HepG2 (cell line): ENCODE measurements at regions not wholly inside any gene's neighbourhood (a gene's known extent, or its start where the extent isn't known, plus 50 kb on each side); places are given as distances from the start of the nearest gene placed in this dataset.

ENCODE experiments used
- ATAC-seq: fragments of 200-7000 bp; cut with Tn5 transposase; 3 replicates; pipeline ENCODE4 v1.9.1; 2020; ENCODE audit warnings: mild to moderate bottlenecking, moderate library complexity
- BruUV-seq: library from RNA; stranded (reverse); fragments of 400-500 nt; replicated peaks from 2 replicates; lab custom pipeline; 2021; lab: Mats Ljungman, UMichigan
- CTCF ChIA-PET: fragments of 300-600 bp; formaldehyde crosslinking; extraction: SDS; loops from one replicate; lab custom pipeline; 2021; ENCODE audit warnings: low total read pairs, inconsistent platforms, low intra/inter-chr PET ratio; lab: Yijun Ruan, JAX
- POLR2A ChIA-PET: fragments of 350-600 bp; sonication (Branson Sonifier 250); formaldehyde crosslinking; loops from one replicate; lab custom pipeline; 2020; ENCODE audit warnings: antibody characterized with exemption, inconsistent platforms; lab: Yijun Ruan, JAX
- DNase-seq: peaks from one replicate; pipeline ENCODE4 v3.0.0-alpha.2; 2015; ENCODE audit warnings: low spot score
- FAIRE-seq: peaks from 3 replicates; lab custom pipeline; 2011; peaks lifted over from hg19 to GRCh38; lab: Jason Lieb, UNC
- H2AFZ ChIP-seq: one replicate; pipeline ENCODE4 v1.6.1; 2011; ENCODE audit warnings: low read length, inconsistent platforms
- H3K27ac ChIP-seq: fragments of 300-600 bp; 3 replicates; pipeline ENCODE4 v1.8.0; 2011; ENCODE audit warnings: mixed run types, mild to moderate bottlenecking, mixed read lengths, low read length, inconsistent platforms; ENCODE audit not compliant: insufficient read depth; ENCODE audit errors: extremely low read length
- H3K27me3 ChIP-seq, 2 experiments: fragments of 200-600 bp in 1 of 2; 2 replicates in 1 of 2; 3 replicates in 1 of 2; pipeline versions ENCODE4 v1.6.0 to v1.8.0; 2011; ENCODE audit warnings: low read length in 2 of 2, mild to moderate bottlenecking in 2 of 2, moderate library complexity in 2 of 2, inconsistent platforms in 1 of 2; ENCODE audit not compliant: insufficient read depth in 2 of 2, control insufficient read depth in 1 of 2
- H3K36me3 ChIP-seq, 2 experiments: fragments of 200-600 bp in 1 of 2; replicated peaks in 1 of 2; 2 replicates in 1 of 2; 3 replicates in 1 of 2; pipeline versions ENCODE4 v1.5.1 to v1.8.0; 2011; ENCODE audit warnings: low read length in 2 of 2, inconsistent platforms in 1 of 2; ENCODE audit not compliant: insufficient read depth in 2 of 2, control insufficient read depth in 1 of 2
- H3K4me1 ChIP-seq: 2 replicates; pipeline ENCODE4 v1.5.1; 2012; ENCODE audit warnings: low read length, inconsistent platforms; ENCODE audit not compliant: insufficient read depth
- H3K4me2 ChIP-seq: 2 replicates; pipeline ENCODE4 v1.6.0; 2011; ENCODE audit warnings: low read depth, low read length, inconsistent platforms
- H3K4me3 ChIP-seq, 3 experiments: fragments of 200-600 bp in 1 of 3; sonication (generic), shearing (Covaris generic) in 1 of 3; replicated peaks in 1 of 3; 2 replicates each; pipeline ENCODE4 v1.5.1; 2011 to 2016; ENCODE audit warnings: low read length in 3 of 3, inconsistent platforms in 2 of 3, low read depth in 2 of 3, mild to moderate bottlenecking in 2 of 3, control low read depth in 1 of 3, mixed read lengths in 1 of 3; ENCODE audit not compliant: insufficient read depth in 1 of 3
- H3K79me2 ChIP-seq: one replicate; pipeline ENCODE4 v1.6.1; 2011; ENCODE audit warnings: low read length, inconsistent platforms; ENCODE audit not compliant: insufficient read depth
- H3K9ac ChIP-seq: 2 replicates; pipeline ENCODE4 v1.6.0; 2011; ENCODE audit warnings: mild to moderate bottlenecking, low read depth, low read length, inconsistent platforms; ENCODE audit not compliant: insufficient read depth
- H3K9me3 ChIP-seq: 2 replicates; pipeline ENCODE4 v1.5.1; 2012; ENCODE audit warnings: mild to moderate bottlenecking, low read length
- H4K20me1 ChIP-seq: 2 replicates; pipeline ENCODE4 v1.6.0; 2011; ENCODE audit warnings: inconsistent platforms, mild to moderate bottlenecking, low read length, moderate library complexity; ENCODE audit not compliant: insufficient read depth
- ETV6 ChIP-seq: sonication (generic); formaldehyde crosslinking; conservative IDR thresholded peaks from 2 replicates; pipeline ENCODE4 v1.4.0; 2020; ENCODE audit warnings: missing genetic modification reagents
- MLLT10 ChIP-seq: sonication (generic); formaldehyde crosslinking; IDR thresholded peaks from 2 replicates; pipeline ENCODE4 v1.4.0; 2020; ENCODE audit warnings: missing genetic modification reagents
- NFIB ChIP-seq: sonication (generic); formaldehyde crosslinking; IDR thresholded peaks from 2 replicates; pipeline ENCODE4 v1.9.0; 2021; ENCODE audit warnings: missing genetic modification reagents, mild to moderate bottlenecking, borderline replicate concordance
- ZNF652 ChIP-seq: IDR thresholded peaks from 2 replicates; pipeline ENCODE4 v1.6.1; 2016; ENCODE audit warnings: low read depth, borderline replicate concordance
- ZNF879 ChIP-seq: sonication (generic); formaldehyde crosslinking; IDR thresholded peaks from 2 replicates; pipeline ENCODE4 v1.8.1; 2023; ENCODE audit warnings: missing genetic modification reagents
- WGBS: methylation state at CpG from one replicate; pipeline ENCODE4 v1.1.6; 2017; ENCODE audit warnings: low lambda C conversion rate; 5-methylcytosine and 5-hydroxymethylcytosine counted together
- in situ Hi-C: cut with HindIII; loops from 2 replicates; pipeline ENCODE4 v1.10.0; 2017; ENCODE audit warnings: low pct_unique_long_range_greater_than_20kb; ENCODE audit not compliant: extremely low pct_ligation_motif_present
- intact Hi-C: fragments of 100-400 bp; cut with micrococcal nuclease; formaldehyde crosslinking; loops from one replicate; pipeline ENCODE4 v1.10.0; 2022; ENCODE audit not compliant: unreplicated experiment
- TF ChIP-seq, protein P1 (sequence below): sonication (generic); formaldehyde crosslinking; IDR thresholded peaks from 2 replicates; pipeline ENCODE4 v1.5.0; 2020; ENCODE audit warnings: missing genetic modification reagents
- TF ChIP-seq, protein P2 (sequence below): IDR thresholded peaks from 2 replicates; pipeline ENCODE4 v1.6.1; 2012; ENCODE audit warnings: low read length, improper control_type of control experiment
- TF ChIP-seq, protein P3 (sequence below): sonication (generic); formaldehyde crosslinking; IDR thresholded peaks from 2 replicates; pipeline ENCODE4 v1.4.0; 2020; ENCODE audit warnings: mild to moderate bottlenecking, missing genetic modification reagents
- TF ChIP-seq, protein P4 (sequence below): sonication (generic); formaldehyde crosslinking; IDR thresholded peaks from 2 replicates; pipeline ENCODE4 v1.4.0; 2020; ENCODE audit warnings: low read depth, mild to moderate bottlenecking, missing genetic modification reagents
- TF ChIP-seq, protein P5 (sequence below): sonication (generic); formaldehyde crosslinking; IDR thresholded peaks from 2 replicates; pipeline ENCODE4 v1.5.1; 2020; ENCODE audit warnings: missing genetic modification reagents, mild to moderate bottlenecking, borderline replicate concordance
- TF ChIP-seq, protein P6 (sequence below): sonication (generic); formaldehyde crosslinking; IDR thresholded peaks from 2 replicates; pipeline ENCODE4 v1.8.0; 2022; ENCODE audit warnings: mild to moderate bottlenecking, missing genetic modification reagents, moderate library complexity

DNA sequence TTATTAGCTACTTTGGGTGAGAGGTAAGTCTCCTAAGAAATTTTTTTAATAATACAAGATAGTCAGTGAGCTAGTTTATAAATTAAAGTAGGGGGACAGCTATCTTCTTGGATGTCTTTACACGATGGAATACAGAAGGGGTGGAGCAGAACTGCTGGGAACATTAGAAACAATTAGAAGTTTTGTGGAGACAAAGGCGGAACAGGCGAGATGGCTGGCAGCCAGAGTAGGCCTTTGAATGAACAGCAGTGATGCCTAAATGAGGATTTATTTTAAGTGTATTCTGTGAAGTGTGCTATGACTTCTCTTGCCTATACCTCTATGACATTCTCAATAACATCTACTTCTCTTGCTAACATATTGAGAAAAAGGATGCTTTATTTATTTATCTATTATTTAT lies 1345.3 kb upstream of the SEL1L start:
- in situ Hi-C loops = no loop called here
- Histone ChIP-seq H2AFZ (no peak overlapping the region), H3K4me1 (no peaks in the 10 kb centered on the region), H3K9me3 (peaks cover 54% of the 10 kb centered on the region), H3K27ac (no peak overlapping the region), H3K27me3 (no peaks in the 10 kb centered on the region), H3K36me3 (no peaks in the 10 kb centered on the region), H3K4me3 (no peak overlapping the region), H3K9ac (no peak overlapping the region), H3K79me2 (no peaks in the 10 kb centered on the region), H3K4me2 (no peak overlapping the region), H4K20me1 (no peaks in the 10 kb centered on the region)
- intact Hi-C loops = no loop called here
- FAIRE-seq = no peak
- POLR2A ChIA-PET = no interaction called here
- no TSS peak for BruUV-seq
- CTCF ChIA-PET = no interaction called here
- DNase-seq = no peak
- WGBS = 7% methylated on average over 3 of the region's 3 CpGs
- ATAC-seq = no peak
- TF ChIP-seq ETV6 (CRISPR knock-in tag) = no peak
- no peak for TF ChIP-seq ZNF652 (CRISPR knock-in tag)
- TF ChIP-seq, protein P1, sequence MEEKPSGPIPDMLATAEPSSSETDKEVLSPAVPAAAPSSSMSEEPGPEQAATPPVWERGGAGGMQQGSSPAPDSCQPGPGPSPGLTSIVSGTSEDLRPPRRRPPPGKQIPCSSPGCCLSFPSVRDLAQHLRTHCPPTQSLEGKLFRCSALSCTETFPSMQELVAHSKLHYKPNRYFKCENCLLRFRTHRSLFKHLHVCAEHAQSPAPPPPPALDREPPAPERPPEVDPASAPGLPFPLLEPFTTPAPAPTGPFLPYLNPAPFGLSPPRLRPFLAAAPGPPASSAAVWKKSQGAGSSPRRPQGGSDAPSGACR (CRISPR knock-in tag) = no peak
- TF ChIP-seq, protein P2, sequence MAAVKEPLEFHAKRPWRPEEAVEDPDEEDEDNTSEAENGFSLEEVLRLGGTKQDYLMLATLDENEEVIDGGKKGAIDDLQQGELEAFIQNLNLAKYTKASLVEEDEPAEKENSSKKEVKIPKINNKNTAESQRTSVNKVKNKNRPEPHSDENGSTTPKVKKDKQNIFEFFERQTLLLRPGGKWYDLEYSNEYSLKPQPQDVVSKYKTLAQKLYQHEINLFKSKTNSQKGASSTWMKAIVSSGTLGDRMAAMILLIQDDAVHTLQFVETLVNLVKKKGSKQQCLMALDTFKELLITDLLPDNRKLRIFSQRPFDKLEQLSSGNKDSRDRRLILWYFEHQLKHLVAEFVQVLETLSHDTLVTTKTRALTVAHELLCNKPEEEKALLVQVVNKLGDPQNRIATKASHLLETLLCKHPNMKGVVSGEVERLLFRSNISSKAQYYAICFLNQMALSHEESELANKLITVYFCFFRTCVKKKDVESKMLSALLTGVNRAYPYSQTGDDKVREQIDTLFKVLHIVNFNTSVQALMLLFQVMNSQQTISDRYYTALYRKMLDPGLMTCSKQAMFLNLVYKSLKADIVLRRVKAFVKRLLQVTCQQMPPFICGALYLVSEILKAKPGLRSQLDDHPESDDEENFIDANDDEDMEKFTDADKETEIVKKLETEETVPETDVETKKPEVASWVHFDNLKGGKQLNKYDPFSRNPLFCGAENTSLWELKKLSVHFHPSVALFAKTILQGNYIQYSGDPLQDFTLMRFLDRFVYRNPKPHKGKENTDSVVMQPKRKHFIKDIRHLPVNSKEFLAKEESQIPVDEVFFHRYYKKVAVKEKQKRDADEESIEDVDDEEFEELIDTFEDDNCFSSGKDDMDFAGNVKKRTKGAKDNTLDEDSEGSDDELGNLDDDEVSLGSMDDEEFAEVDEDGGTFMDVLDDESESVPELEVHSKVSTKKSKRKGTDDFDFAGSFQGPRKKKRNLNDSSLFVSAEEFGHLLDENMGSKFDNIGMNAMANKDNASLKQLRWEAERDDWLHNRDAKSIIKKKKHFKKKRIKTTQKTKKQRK = no peak
- no peak for TF ChIP-seq MLLT10 (CRISPR knock-in tag)
- TF ChIP-seq, protein P3, sequence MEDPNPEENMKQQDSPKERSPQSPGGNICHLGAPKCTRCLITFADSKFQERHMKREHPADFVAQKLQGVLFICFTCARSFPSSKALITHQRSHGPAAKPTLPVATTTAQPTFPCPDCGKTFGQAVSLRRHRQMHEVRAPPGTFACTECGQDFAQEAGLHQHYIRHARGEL = no peak
- no peak for TF ChIP-seq NFIB (CRISPR knock-in tag)
- TF ChIP-seq, protein P4, sequence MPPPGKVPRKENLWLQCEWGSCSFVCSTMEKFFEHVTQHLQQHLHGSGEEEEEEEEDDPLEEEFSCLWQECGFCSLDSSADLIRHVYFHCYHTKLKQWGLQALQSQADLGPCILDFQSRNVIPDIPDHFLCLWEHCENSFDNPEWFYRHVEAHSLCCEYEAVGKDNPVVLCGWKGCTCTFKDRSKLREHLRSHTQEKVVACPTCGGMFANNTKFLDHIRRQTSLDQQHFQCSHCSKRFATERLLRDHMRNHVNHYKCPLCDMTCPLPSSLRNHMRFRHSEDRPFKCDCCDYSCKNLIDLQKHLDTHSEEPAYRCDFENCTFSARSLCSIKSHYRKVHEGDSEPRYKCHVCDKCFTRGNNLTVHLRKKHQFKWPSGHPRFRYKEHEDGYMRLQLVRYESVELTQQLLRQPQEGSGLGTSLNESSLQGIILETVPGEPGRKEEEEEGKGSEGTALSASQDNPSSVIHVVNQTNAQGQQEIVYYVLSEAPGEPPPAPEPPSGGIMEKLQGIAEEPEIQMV (CRISPR knock-in tag) = no peak
- TF ChIP-seq, protein P5, sequence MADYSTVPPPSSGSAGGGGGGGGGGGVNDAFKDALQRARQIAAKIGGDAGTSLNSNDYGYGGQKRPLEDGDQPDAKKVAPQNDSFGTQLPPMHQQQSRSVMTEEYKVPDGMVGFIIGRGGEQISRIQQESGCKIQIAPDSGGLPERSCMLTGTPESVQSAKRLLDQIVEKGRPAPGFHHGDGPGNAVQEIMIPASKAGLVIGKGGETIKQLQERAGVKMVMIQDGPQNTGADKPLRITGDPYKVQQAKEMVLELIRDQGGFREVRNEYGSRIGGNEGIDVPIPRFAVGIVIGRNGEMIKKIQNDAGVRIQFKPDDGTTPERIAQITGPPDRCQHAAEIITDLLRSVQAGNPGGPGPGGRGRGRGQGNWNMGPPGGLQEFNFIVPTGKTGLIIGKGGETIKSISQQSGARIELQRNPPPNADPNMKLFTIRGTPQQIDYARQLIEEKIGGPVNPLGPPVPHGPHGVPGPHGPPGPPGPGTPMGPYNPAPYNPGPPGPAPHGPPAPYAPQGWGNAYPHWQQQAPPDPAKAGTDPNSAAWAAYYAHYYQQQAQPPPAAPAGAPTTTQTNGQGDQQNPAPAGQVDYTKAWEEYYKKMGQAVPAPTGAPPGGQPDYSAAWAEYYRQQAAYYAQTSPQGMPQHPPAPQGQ (CRISPR knock-in tag) = no peak
- no peak for TF ChIP-seq ZNF879 (CRISPR knock-in tag)
- TF ChIP-seq, protein P6, sequence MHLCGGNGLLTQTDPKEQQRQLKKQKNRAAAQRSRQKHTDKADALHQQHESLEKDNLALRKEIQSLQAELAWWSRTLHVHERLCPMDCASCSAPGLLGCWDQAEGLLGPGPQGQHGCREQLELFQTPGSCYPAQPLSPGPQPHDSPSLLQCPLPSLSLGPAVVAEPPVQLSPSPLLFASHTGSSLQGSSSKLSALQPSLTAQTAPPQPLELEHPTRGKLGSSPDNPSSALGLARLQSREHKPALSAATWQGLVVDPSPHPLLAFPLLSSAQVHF = no peak
